Caco-2 (cell line): ENCODE measurements at regions not wholly inside any gene's neighbourhood (a gene's known extent, or its start where the extent isn't known, plus 50 kb on each side); places are given as distances from the start of the nearest gene placed in this dataset.

Source experiments
- BruUV-seq: library from RNA; stranded (reverse); fragments of 400-500 nt; replicated peaks from 2 replicates; lab custom pipeline; 2021; lab: Mats Ljungman, UMichigan
- CTCF ChIA-PET: fragments of 300-600 bp; sonication (Branson Sonifier 250); formaldehyde crosslinking; loops from one replicate; lab custom pipeline; 2022; ENCODE audit warnings: antibody characterized with exemption; lab: Charles Lee
- POLR2A ChIA-PET: fragments of 300-600 bp; sonication (Branson Sonifier 250); formaldehyde crosslinking; loops from one replicate; lab custom pipeline; 2022; ENCODE audit warnings: antibody characterized with exemption; lab: Charles Lee
- DNase-seq, 2 experiments: peaks; one replicate each; pipeline versions ENCODE4 v3.0.0 to v3.0.0-alpha.2; 2020 to 2022
- H3K27me3 ChIP-seq: replicated peaks from 2 replicates; pipeline ENCODE4 v1.6.0; 2011; ENCODE audit warnings: low read length; ENCODE audit not compliant: control insufficient read depth, insufficient read depth
- H3K36me3 ChIP-seq: 2 replicates; pipeline ENCODE4 v1.5.1; 2011; ENCODE audit warnings: low read length; ENCODE audit not compliant: control insufficient read depth, insufficient read depth
- H3K4me1 ChIP-seq: fragments of 250-450 bp; sonication (Bioruptor Pico); 2 replicates; pipeline ENCODE4 v1.5.1; 2020; ENCODE audit warnings: mild to moderate bottlenecking
- H3K4me3 ChIP-seq: 2 replicates; pipeline ENCODE4 v1.5.1; 2011; ENCODE audit warnings: low read depth, mild to moderate bottlenecking, control low read depth, low read length
- H3K9me3 ChIP-seq: fragments of 250-450 bp; sonication (Bioruptor Pico); 2 replicates; pipeline ENCODE4 v1.5.1; 2020; ENCODE audit warnings: mild to moderate bottlenecking, moderate library complexity
- H3K27ac Mint-ChIP-seq: one replicate; pipeline ENCODE4 v1.8.0; 2022; ENCODE audit warnings: mixed read lengths; ENCODE audit not compliant: unreplicated experiment
- H3K27me3 Mint-ChIP-seq: one replicate; pipeline ENCODE4 v1.8.0; 2022; ENCODE audit warnings: mixed read lengths; ENCODE audit not compliant: insufficient read depth, unreplicated experiment
- H3K36me3 Mint-ChIP-seq: one replicate; pipeline ENCODE4 v1.8.0; 2022; ENCODE audit warnings: mild to moderate bottlenecking, mixed read lengths; ENCODE audit not compliant: insufficient read depth, unreplicated experiment
- H3K4me1 Mint-ChIP-seq: one replicate; pipeline ENCODE4 v1.8.0; 2022; ENCODE audit warnings: low read depth, mixed read lengths; ENCODE audit not compliant: unreplicated experiment
- H3K4me3 Mint-ChIP-seq: one replicate; pipeline ENCODE4 v1.8.0; 2022; ENCODE audit warnings: mild to moderate bottlenecking, moderate library complexity, mixed read lengths; ENCODE audit not compliant: unreplicated experiment
- H3K9me3 Mint-ChIP-seq: one replicate; pipeline ENCODE4 v1.8.0; 2022; ENCODE audit warnings: mixed read lengths; ENCODE audit not compliant: unreplicated experiment
- intact Hi-C: fragments of 100-400 bp; cut with micrococcal nuclease; formaldehyde crosslinking; loops from one replicate; pipeline ENCODE4 v1.10.0; 2022; ENCODE audit not compliant: unreplicated experiment
- TF ChIP-seq, protein P1 (sequence below), 2 experiments: fragments of 200-600 bp in 1 of 2; IDR thresholded peaks; 1 replicate in 1 of 2; 2 replicates in 1 of 2; pipeline versions ENCODE4 v1.5.1 to v1.8.0; 2011 to 2022; ENCODE audit warnings: antibody characterized with exemption in 1 of 2, control low read depth in 1 of 2, inconsistent platforms in 1 of 2, low read depth in 1 of 2, low read length in 1 of 2, mild to moderate bottlenecking in 1 of 2, moderate library complexity in 1 of 2; ENCODE audit not compliant: insufficient read depth in 1 of 2, severe bottlenecking in 1 of 2, unreplicated experiment in 1 of 2

- TF ChIP-seq, protein P1, sequence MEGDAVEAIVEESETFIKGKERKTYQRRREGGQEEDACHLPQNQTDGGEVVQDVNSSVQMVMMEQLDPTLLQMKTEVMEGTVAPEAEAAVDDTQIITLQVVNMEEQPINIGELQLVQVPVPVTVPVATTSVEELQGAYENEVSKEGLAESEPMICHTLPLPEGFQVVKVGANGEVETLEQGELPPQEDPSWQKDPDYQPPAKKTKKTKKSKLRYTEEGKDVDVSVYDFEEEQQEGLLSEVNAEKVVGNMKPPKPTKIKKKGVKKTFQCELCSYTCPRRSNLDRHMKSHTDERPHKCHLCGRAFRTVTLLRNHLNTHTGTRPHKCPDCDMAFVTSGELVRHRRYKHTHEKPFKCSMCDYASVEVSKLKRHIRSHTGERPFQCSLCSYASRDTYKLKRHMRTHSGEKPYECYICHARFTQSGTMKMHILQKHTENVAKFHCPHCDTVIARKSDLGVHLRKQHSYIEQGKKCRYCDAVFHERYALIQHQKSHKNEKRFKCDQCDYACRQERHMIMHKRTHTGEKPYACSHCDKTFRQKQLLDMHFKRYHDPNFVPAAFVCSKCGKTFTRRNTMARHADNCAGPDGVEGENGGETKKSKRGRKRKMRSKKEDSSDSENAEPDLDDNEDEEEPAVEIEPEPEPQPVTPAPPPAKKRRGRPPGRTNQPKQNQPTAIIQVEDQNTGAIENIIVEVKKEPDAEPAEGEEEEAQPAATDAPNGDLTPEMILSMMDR (IDR thresholded peaks at IDR 0.05; ENCODE audit: insufficient read depth in 1 of 2, low read depth in 1 of 2, low read length in 1 of 2, severe bottlenecking in 1 of 2, unreplicated experiment in 1 of 2), result no peak
- H3K4me1 Mint-ChIP-seq, result peaks cover 38% of the 10 kb centered on the region
- Histone ChIP-seq H3K36me3 (no peaks in the 10 kb centered on the region), H3K4me3 (no peak overlapping the region), H3K4me1 (peaks cover 42% of the 10 kb centered on the region), H3K27me3 (no peaks in the 10 kb centered on the region), H3K9me3 (no peaks in the 10 kb centered on the region)
- ChIA-PET CTCF (no interaction called here), POLR2A (no interaction called here)
- no peaks in the 10 kb centered on the region for H3K9me3 Mint-ChIP-seq
- intact Hi-C loops, result loop anchor here (5.0 kb wide), 1 partner anchor 409 kb away; no protein-coding TSS in a partner anchor
- no peak overlapping the region for H3K27ac Mint-ChIP-seq
- DNase-seq, result no peak
- BruUV-seq, result no TSS peak
- H3K4me3 Mint-ChIP-seq, result no peak overlapping the region
- no peaks in the 10 kb centered on the region for H3K36me3 Mint-ChIP-seq
- H3K27me3 Mint-ChIP-seq, result no peaks in the 10 kb centered on the region
These were observed 72.0 kb upstream of the FN1 start for GRCh38 chr2:215507836-215508235.

GRCh38 chr2:215507136-215507535 lies 71.3 kb upstream of the FN1 start:
- TF ChIP-seq, protein P1 (IDR thresholded peaks at IDR 0.05; ENCODE audit: insufficient read depth in 1 of 2, low read depth in 1 of 2, low read length in 1 of 2, severe bottlenecking in 1 of 2, unreplicated experiment in 1 of 2), result no peak
- Mint-ChIP-seq H3K36me3 (no peaks in the 10 kb centered on the region), H3K9me3 (no peaks in the 10 kb centered on the region), H3K27ac (peak overlapping the region; percentile 46), H3K4me3 (no peak overlapping the region), H3K4me1 (peaks cover 38% of the 10 kb centered on the region), H3K27me3 (no peaks in the 10 kb centered on the region)
- Histone ChIP-seq H3K4me3 (no peak overlapping the region), H3K36me3 (no peaks in the 10 kb centered on the region), H3K9me3 (no peaks in the 10 kb centered on the region), H3K4me1 (peaks cover 42% of the 10 kb centered on the region), H3K27me3 (no peaks in the 10 kb centered on the region)
- ChIA-PET POLR2A (no interaction called here), CTCF (no interaction called here)
- intact Hi-C loops, result loop anchor here (5.0 kb wide), 1 partner anchor 410 kb away; no protein-coding TSS in a partner anchor
- BruUV-seq, result no TSS peak
- no peak for DNase-seq

- Mint-ChIP-seq H3K4me1 (peaks cover 38% of the 10 kb centered on the region), H3K36me3 (no peaks in the 10 kb centered on the region), H3K27ac (peak overlapping the region; percentile 46), H3K27me3 (no peaks in the 10 kb centered on the region), H3K4me3 (no peak overlapping the region), H3K9me3 (no peaks in the 10 kb centered on the region)
- H3K36me3 ChIP-seq, result no peaks in the 10 kb centered on the region
- H3K9me3 ChIP-seq, result no peaks in the 10 kb centered on the region
- CTCF ChIA-PET, result no interaction called here
- no peak overlapping the region for H3K4me3 ChIP-seq
- POLR2A ChIA-PET, result interaction anchor here (0.6 kb wide), 1 partner anchor 31 kb away, joined by 4 read pairs; no protein-coding TSS in a partner anchor
- DNase-seq, result no peak
- intact Hi-C loops, result loop anchor here (5.0 kb wide), 1 partner anchor 411 kb away; no protein-coding TSS in a partner anchor
- H3K27me3 ChIP-seq, result no peaks in the 10 kb centered on the region
- no TSS peak for BruUV-seq
- TF ChIP-seq, protein P1 (IDR thresholded peaks at IDR 0.05; ENCODE audit: insufficient read depth in 1 of 2, low read depth in 1 of 2, low read length in 1 of 2, severe bottlenecking in 1 of 2, unreplicated experiment in 1 of 2), result no peak
- peaks cover 42% of the 10 kb centered on the region for H3K4me1 ChIP-seq
These were observed 70.7 kb upstream of the FN1 start for GRCh38 chr2:215506604-215506990.
